ENCODE measurements at regions not wholly inside any gene's neighbourhood (a gene's known extent, or its start where the extent isn't known, plus 50 kb on each side); places are given as distances from the start of the nearest gene placed in this dataset.

- DNase-seq (no peak), ATAC-seq (no peak)
These were observed 334.9 kb upstream of the DDX53 start for GRCh38 chrX:22664826-22665225.

DNA sequence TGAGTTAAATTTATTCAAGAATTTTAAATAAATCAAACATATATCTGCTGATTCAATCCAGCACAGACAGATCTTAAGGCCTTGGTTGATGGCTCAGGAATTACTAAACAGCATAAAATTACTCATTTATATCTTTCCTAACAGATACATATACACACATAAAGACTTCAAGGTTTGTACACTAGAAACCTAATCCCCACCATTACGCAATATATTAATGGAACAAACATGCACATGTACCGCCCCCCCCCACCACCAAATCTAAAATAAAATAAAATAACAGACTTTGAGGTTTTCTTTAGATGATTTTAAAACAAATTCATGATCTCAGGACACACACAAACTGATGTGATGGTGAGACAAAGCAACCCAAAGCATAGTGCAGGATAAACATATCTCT, 333.9 kb upstream of the DDX53 start:
- DNase-seq: no peak
- no peak for ATAC-seq

- no peak for ATAC-seq
- DNase-seq: no peak
These were observed 333.3 kb upstream of the DDX53 start for GRCh38 chrX:22666441-22666840.

DNA sequence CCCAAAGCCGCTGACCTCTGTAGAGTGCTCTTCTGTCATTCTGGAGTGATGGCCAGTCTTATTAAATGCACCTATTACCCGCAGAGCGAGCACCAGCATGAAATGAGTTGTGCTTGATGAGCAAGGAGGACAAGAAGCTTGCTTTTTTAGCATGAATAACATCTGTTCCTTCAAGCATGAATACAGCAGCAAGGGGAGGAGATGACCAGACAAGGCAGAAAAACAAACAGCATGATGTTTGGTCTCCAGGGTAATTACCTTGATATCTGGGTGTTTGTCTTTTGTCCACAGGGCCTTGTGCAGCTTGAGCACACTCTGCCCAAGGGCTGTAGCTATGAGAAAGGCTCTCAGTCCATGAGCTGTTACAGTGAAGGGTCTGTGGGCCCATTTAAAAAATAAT, 324.8 kb upstream of the DDX53 start:
- ATAC-seq (no peak), DNase-seq (no peak)

- ATAC-seq (no peak), DNase-seq (no peak)
These were observed 313.6 kb upstream of the DDX53 start for GRCh38 chrX:22686138-22686541.

DNA sequence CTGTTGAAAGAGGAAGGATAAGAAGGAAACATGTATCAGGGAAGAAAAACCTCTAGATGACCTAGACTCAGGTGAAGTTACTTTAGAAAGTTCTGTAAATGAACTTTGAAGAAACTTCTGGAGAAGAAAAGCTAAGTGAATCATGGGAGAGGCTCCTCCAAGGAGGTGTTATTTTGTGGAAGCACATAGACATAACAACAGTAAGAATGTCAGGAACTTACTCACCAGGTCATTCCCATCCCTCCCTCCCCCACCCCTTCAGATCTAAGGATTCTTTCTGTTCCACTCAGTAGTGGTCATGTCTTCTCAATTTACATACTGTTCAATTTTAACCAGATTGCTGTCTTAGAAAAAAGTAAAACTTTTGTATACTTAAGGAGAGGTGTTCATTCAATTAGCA, 310.5 kb upstream of the DDX53 start:
- ATAC-seq (no peak), DNase-seq (no peak)

- ATAC-seq: no peak
- no peak for DNase-seq
These were observed 309.6 kb upstream of the DDX53 start for GRCh38 chrX:22690116-22690515.

DNA sequence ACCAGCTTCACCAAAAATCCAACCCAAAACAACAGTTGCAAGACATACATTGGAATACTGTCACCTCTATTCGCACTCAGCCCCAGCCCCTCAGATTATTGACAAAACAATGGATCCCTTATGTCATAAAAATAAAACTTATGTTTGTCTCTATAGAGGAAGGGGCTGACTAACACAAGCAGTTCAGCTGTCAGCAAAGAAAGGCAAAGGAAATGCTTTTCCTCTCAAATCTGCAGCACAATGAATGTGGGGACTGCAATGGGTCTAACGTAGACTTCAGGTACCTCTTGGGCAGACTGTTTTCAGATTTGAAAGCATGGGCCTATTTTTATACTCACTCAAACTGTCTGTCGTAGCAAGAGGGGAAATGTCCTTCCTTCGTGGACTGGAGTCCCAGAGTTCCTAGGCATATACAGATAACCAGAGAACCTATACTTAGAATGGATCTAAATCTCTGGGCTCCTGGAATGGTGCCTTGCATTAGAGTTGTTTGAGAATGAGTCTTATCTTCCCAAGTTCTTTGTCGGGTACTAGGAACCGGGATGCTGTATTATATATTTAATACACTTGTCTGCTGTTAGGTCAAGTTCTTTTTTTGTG, 307.7 kb upstream of the DDX53 start:
- no peak for ATAC-seq

GRCh38 chrX:22698151-22698550, 301.6 kb upstream of the DDX53 start:
- DNase-seq (no peak), ATAC-seq (no peak)

More for the DNA sequence above, 307.7 kb upstream of the DDX53 start:
- no peak for DNase-seq

DNA sequence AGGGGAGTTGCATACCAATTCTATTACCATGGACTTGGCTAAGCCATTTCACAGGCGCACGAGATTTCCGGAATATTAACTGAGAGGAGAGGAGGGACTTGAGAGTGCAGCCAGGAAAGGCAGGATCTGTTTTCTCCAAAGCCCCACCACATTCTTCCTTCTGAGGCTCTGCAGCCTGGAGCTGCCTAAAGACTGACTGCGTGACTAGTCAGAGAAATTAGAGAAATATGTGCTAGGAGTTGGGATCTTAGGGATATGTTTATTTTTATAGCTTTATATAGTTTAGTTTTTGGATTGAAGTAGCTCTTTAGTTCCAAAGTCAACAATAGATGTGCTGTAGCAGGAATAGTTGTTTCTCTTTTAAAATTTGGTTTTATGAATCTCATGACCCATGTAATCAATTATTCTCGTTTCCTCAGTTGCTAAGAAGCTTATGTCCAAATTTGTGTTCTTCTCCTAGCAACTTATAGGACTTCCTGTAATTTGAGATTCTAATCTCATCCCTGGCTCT, 300.1 kb upstream of the DDX53 start:
- DNase-seq (no peak), ATAC-seq (no peak)

GRCh38 chrX:22712942-22713341, 286.8 kb upstream of the DDX53 start:
- DNase-seq: no peak
- ATAC-seq: no peak

DNA sequence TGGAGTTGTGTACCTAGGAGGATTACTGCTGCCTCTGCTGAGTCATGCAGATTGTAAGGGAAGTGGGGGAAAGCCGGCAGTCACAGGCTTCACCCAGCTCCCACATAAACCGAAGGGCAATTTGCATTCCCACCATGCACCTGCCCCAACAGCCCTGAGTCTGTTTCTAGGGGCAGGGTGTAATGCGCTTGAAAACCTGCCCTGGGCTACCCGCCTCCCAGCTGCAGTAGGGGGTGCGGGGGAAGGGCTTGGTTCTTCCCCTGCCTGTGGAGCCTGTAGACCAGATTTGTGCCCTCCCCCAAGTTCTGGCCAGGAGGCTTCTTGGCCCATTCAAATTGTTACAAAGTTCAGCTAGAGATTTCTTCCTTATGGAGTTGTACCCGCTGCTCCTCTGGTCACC, 269.2 kb upstream of the DDX53 start:
- DNase-seq (no peak), ATAC-seq (no peak)

- no peak for ATAC-seq
- no peak for DNase-seq
These were observed 262.2 kb upstream of the DDX53 start for GRCh38 chrX:22737541-22737940.

DNA sequence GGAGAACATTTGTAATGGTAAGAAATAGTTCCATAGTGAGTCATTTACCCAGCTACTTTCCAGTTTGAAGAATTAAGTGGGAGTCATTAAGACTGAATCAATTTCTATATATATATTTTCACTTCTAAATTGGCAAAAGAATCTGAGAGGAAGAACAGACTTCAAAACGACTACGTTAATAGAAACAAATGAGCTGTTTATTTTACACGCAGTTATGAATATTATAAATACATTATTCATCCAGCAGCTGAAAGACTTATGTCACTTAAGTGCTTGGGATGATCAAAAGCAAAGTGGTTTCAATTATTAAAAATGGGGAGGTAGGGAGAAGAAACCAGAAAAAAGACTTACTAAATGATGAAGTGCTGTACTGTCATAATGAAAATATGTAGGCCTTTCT, 260.5 kb upstream of the DDX53 start:
- no peak for DNase-seq
- ATAC-seq: no peak

GRCh38 chrX:22740836-22741235, 258.9 kb upstream of the DDX53 start:
- DNase-seq (no peak), ATAC-seq (no peak)

DNA sequence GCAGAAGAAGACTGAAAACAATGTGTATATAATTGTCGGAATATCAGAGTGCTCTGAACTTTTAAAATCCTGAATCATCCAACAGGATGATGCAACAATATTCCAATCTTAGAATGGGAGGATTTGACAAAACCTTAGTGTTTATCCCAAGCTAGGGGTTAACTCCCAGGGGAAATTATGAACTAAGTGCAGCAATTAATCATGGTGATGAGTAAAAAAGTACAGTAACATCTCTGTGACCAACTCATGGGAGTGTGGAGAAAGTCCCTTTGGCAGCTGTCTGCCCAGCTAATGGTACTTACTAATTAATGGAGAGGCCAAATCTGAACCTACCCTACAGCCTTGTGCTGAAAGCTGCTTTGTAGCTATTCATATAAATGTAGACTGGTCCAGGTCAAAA, 257.6 kb upstream of the DDX53 start:
- no peak for DNase-seq

GRCh38 chrX:22746081-22746480, 253.7 kb upstream of the DDX53 start:
- ATAC-seq (no peak), DNase-seq (no peak)

More for the DNA sequence above, 257.6 kb upstream of the DDX53 start:
- ATAC-seq: no peak

GRCh38 chrX:22748093-22748999, 251.4 kb upstream of the DDX53 start:
- no peak for ATAC-seq
- DNase-seq: peak; percentile 36

- no peak for ATAC-seq
- DNase-seq: no peak
These were observed 240.8 kb upstream of the DDX53 start for GRCh38 chrX:22758807-22759481.

GRCh38 chrX:22760513-22761057, 239.2 kb upstream of the DDX53 start:
- DNase-seq (no peak), ATAC-seq (no peak)

DNA sequence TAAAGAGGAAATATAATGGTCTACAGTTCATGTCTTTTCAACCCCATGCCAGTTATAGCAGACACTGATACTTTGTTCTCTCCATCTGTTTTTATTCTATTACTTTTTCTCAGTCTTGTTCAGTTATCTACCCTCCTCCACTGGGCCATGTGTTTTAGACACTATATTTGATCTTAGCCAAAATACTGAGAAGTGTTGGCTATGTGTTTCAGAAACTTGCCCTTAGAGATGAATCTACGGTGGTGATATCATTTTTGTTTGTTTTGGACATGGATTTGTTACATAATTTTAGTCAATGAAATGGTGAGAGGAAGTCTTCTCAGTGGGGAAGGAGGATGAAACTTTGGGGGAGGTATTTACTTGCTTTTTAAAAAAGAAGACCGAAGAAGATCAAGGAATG, 211.5 kb upstream of the DDX53 start:
- ATAC-seq: no peak

GRCh38 chrX:22795671-22796070, 204.1 kb upstream of the DDX53 start:
- ATAC-seq (no peak), DNase-seq (no peak)

More for the DNA sequence above, 211.5 kb upstream of the DDX53 start:
- DNase-seq: no peak

- DNase-seq (no peak), ATAC-seq (no peak)
These were observed 199.4 kb upstream of the DDX53 start for GRCh38 chrX:22800360-22800759.

All from stimulated activated naive CD8-positive, alpha-beta T cell treated with anti-CD3 and anti-CD28 coated beads, Interleukin-15, Interleukin-2, amounts not matched to agents 100 U/mL and 50 U/mL, for 24 hours (primary cell).